GM18505 (cell line): ENCODE measurements at regions not wholly inside any gene's neighbourhood (a gene's known extent, or its start where the extent isn't known, plus 50 kb on each side); places are given as distances from the start of the nearest gene placed in this dataset.

ENCODE experiments used
- ATAC-seq: cut with Tn5 transposase; IDR thresholded peaks from one replicate; pipeline ENCODE4 v1.9.1; 2021; ENCODE audit not compliant: unreplicated experiment
- POLR2A ChIP-seq: IDR thresholded peaks from 4 replicates; pipeline ENCODE4 v1.6.1; 2011; ENCODE audit warnings: borderline replicate concordance; ENCODE audit not compliant: insufficient read depth, insufficient read length; ENCODE audit errors: extremely low read depth

DNA sequence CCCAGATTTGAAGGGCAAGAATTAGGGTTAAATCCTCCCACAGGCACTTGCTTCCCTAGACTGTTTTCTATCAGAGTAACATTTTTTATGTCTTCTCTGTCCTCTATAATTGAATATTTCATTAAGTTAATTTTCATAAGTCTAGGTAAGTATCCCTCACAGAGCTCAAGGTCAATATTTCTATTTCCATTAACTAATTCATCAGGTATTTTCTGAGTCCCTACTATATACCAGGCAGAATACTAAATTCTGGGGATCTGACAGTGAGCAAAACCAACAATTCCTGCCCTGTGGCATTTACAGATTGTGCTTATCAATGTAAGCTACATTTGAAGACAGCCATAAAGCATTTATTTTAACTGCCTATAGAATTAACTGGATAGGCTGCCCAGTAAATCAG is 86.4 kb upstream of the RBBP8 start:
- no peak for ATAC-seq
- no peak for TF ChIP-seq POLR2A

GRCh38 chr18:22847392-22847791 is 85.7 kb upstream of the RBBP8 start:
- ATAC-seq: no peak
- TF ChIP-seq POLR2A: no peak

- no peak for TF ChIP-seq POLR2A
- no peak for ATAC-seq
These were observed 85.2 kb upstream of the RBBP8 start for GRCh38 chr18:22847867-22848451.

- no peak for ATAC-seq
- no peak for TF ChIP-seq POLR2A
These were observed 84.5 kb upstream of the RBBP8 start for GRCh38 chr18:22848615-22849014.

DNA sequence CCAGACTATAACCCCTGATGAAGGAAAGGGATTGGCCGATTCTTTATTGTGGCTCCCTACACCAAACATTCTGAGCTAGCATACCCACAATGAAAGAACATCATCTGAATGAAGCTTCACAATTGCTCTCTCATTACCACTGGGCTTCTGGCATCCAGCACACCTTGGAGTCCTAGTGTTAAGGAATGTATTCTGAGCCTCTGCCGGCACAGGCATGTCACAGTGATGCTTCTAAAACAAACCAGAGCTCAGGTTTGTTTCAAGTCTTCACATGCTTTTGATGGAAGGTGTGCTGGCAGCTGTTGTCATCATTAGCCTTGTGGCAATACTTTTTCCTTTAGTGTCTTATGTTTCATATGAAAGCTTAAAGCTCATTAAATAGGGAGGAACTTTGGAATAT is 76.3 kb upstream of the RBBP8 start:
- no peak for TF ChIP-seq POLR2A

GRCh38 chr18:22858121-22858520 is 75.0 kb upstream of the RBBP8 start:
- no peak for ATAC-seq
- no peak for TF ChIP-seq POLR2A

More for the DNA sequence above, 76.3 kb upstream of the RBBP8 start:
- no peak for ATAC-seq

DNA sequence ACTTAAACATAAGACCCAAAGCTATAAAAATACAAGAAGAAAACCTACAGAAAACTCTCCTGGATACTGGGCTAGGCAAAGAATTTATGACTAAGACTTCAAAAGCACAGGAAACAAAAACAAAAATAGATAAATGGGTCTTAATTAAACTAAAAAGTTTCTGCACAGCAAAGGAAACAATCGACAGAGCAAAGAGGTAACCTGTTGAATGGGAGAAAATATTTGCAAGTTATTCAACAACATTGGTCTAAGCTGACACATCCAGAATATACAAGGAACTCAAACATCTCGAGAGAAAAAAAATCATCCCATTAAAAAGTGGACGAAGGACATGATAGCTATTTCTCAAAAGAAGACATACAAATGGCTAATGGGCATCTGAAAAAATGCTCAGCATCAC is 72.3 kb upstream of the RBBP8 start:
- no peak for ATAC-seq
- no peak for TF ChIP-seq POLR2A

GRCh38 chr18:22865354-22866116 is 67.6 kb upstream of the RBBP8 start:
- no peak for TF ChIP-seq POLR2A
- ATAC-seq: no peak

GRCh38 chr18:22868831-22869230 is 64.3 kb upstream of the RBBP8 start:
- TF ChIP-seq POLR2A: no peak
- ATAC-seq: no peak

GRCh38 chr18:22871809-22872525 is 61.2 kb upstream of the RBBP8 start:
- ATAC-seq: no peak
- TF ChIP-seq POLR2A: no peak

DNA sequence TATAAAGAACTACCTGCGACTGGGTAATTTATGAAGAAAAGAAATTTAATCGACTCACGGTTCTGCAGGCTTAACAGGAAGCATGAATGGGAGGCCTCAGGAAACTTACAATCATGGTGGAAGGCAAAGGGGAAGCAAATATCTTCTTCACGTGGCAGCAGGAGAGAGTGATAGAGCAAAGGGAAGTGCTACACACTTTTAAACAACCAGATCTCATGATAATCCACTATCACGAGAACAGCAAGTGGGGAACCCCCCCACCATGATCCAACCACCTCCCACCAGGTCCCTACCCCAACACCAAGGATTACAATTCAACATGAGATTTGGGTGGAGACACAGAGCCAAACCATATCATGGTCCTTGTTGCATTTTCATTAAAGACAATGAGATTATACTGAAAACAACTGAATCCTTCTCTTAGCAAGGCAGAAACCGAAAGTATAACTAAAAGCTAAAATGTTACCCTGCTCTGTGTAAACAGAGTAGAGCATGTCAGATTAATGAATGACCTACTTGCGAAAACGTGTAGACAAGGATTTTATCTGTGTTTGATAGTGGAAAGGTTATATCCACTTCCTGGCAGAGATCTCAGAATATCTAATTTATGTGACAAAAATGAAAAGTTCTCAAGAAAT is 60.1 kb upstream of the RBBP8 start:
- ATAC-seq: peak; percentile 69
- no peak for TF ChIP-seq POLR2A

DNA sequence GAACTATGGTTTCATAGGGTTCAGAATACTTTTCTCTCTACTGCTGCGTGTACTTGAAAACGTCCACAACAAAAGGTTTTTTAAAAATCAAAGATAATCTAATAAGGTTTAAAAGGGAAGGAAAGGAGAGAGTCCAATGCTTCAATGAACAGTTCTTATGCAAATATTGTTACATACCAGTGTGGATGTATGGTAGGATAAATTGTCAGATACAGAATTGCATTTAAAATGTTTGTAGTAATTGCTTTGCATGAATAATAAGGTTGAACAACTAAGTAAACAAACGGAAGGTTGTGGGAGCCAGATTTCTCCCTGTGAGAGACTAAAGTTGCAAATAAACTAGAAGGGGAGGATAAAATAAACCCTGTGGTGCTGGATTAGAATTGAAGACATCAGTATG is 53.8 kb upstream of the RBBP8 start:
- no peak for TF ChIP-seq POLR2A
- ATAC-seq: no peak

DNA sequence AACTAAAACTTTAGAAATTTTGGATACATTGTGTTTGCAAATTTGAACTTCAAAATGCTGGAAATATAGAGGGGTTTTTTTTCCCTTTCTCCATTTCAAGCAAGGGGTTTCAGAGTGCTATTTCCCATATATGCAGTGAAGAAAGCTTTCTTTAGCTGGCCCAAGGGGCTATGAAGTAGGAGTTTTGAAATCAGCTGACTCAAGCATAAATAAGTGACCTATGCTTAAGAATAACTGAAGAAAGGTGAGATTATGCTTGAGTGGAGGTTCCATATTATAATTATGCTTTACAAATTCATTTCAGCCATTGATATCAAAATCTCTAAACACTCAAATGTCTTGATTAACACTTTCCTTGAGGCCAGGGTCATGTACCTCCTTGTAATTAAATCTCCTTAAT is 51.0 kb upstream of the RBBP8 start:
- ATAC-seq: no peak

More for the DNA sequence above, 51.0 kb upstream of the RBBP8 start:
- TF ChIP-seq POLR2A: no peak
